ENCODE measurements at regions not wholly inside any gene's neighbourhood (a gene's known extent, or its start where the extent isn't known, plus 50 kb on each side); places are given as distances from the start of the nearest gene placed in this dataset.

DNA sequence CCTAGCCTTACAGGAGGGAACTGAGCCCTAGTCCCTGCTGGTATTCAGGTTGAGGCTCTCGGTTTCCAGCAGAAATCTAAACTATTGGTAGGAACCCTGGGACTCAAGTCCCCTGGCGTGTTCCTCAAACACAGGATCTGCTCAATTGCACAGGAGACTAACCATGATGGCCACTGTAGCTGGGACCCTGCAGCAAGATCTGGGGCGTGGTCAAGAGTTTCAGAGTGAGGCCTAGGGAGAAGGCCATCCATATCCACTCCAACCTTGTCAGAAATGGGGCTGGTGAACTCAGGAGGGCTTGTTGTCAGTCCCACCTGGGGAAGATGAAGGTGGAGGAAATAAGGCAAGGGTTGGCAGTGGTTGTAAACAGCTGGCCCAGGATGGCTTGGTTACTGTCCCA, 49.9 kb upstream of the PAX6 start:
- no peaks in the 10 kb centered on the region for H3F3A ChIP-seq (ENCODE audit: insufficient read depth)
- no peaks in the 10 kb centered on the region for H3K36me3 ChIP-seq (ENCODE audit: low read length)
- H4K20me1 ChIP-seq (ENCODE audit: low read depth, low read length) = no peaks in the 10 kb centered on the region
- no peak overlapping the region for H3K27ac ChIP-seq (ENCODE audit: low read depth, low read length)
- H3K4me3 ChIP-seq (ENCODE audit: insufficient read depth, low read length, poor library complexity, severe bottlenecking) = no peak overlapping the region
- H3K9ac ChIP-seq (ENCODE audit: low read length) = no peak overlapping the region
- no peaks in the 10 kb centered on the region for H3K79me2 ChIP-seq (ENCODE audit: insufficient read depth, low read length)
- no peak overlapping the region for H2AFZ ChIP-seq (ENCODE audit: low read depth, low read length, severe bottlenecking)
- H3K9me3 ChIP-seq (ENCODE audit: insufficient read depth, low read length) = no peaks in the 10 kb centered on the region
- H3K9me2 ChIP-seq (replicated peaks; ENCODE audit: insufficient read depth, low read length) = no peaks in the 10 kb centered on the region
- TF ChIP-seq EZH2phosphoT487 (conservative IDR thresholded peaks at IDR 0.05; ENCODE audit: low read length) (no peak), CTCF (IDR thresholded peaks at IDR 0.05; ENCODE audit: insufficient read depth, low read length, poor library complexity, severe bottlenecking) (no peak)
- no peaks in the 10 kb centered on the region for H3K27me3 ChIP-seq (ENCODE audit: low read length)
- no peak overlapping the region for H3K4me2 ChIP-seq (ENCODE audit: low read depth, low read length, poor library complexity, severe bottlenecking)
